GM21367 (cell line): ENCODE measurements at regions not wholly inside any gene's neighbourhood (a gene's known extent, or its start where the extent isn't known, plus 50 kb on each side); places are given as distances from the start of the nearest gene placed in this dataset.

ENCODE experiments used
- ATAC-seq: cut with Tn5 transposase; IDR thresholded peaks from one replicate; pipeline ENCODE4 v1.9.1; 2021; ENCODE audit not compliant: unreplicated experiment

DNA sequence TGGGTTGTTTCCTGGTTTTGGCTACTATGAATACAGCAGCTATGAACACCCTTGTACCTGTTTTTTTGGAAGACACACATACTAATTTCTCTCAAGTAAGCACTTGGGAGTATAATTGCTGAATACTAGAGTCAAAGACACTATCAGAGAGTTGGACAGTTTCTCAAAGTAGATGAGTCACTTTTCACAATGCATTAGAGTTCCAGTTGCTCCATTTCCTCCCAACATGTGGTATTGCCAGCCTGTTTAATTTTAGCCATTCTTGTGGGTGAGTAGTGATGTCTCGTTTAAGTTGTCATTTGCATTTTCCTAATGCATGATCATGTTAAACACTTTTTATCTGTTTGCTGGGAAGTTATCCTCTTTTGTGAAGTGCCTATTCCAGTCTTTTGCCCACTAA lies 81.6 kb upstream of the GDNF start:
- no peak for ATAC-seq

DNA sequence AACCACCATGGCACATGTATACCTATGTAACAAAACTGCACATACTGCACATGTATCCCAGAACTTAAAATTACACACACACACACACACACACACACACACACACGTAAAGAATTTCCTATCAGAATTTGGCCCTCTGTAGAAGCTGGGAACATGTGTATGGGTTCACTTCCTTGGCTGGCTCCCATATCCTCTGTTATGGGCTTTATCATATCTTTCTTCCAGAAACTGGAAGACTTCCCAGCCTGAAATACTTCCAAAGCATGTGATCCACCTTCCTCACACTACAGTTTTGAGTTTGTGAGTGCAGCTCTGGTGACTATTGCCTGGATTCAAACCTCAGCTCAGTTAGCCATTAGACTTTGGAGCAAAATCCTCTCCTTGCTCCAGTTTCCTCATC lies 78.6 kb upstream of the GDNF start:
- ATAC-seq: no peak

DNA sequence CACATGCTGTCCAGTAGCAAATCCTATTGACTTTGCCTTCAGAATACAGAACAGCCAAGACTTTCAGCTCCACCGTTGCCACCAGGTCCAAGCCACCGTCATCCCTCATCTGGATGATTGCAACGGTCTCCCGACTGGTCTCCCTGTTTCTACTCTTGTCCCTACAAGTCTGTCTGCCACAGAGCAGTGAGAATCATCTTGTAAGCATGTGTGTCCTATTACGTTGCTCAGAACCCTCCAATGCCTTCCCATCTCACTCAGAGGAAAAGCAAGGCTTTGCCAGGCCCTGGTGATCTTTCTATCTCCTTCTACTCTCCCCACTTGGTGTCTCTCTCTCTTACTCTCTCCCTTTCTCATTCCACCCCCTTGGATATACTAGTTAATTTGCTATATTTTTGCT lies 76.7 kb upstream of the GDNF start:
- no peak for ATAC-seq

- peak; percentile 81 for ATAC-seq
These were observed 75.4 kb upstream of the GDNF start for GRCh38 chr5:37915097-37915736.

- peak; percentile 83 for ATAC-seq
These were observed 69.9 kb upstream of the GDNF start for GRCh38 chr5:37909610-37910266.

DNA sequence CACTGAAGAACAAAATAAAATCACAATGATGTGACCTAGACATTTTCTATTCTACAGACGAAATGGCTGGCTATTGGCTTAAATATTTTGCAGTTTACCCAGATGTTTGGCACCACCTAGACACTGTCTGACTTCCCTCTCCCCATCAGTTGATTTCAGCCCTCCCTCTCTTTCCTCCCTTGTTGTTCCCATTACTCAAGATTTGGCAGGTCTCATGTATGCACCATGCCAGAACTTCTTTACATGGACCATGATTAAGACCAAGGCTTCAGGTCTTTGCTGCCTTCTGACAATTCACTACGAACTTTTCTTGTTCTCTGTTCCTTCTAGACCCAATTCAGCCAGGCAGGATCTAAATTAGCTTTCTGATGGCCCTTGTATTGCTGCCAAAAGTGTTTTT lies 66.6 kb upstream of the GDNF start:
- no peak for ATAC-seq

GRCh38 chr5:37905230-37905629 lies 65.4 kb upstream of the GDNF start:
- no peak for ATAC-seq

DNA sequence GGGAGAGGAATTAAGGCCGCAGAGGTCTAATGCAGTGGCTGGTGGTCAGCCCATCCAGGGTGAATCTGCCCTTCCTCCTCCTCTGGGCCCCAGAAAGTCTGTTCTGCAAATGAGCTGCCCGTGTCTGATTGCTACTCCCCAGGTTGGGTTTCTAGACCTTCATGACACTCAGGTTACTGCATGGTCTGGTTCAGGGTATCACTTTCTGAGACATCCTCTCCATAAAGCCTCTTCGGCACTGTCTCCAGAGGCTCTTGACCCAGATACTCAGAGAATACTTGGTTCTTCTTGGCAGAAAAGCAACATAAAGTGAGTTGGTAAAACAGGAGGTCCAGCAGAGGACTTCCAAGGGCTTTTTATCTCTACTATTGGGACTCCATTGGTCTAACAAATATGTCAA lies 62.5 kb upstream of the GDNF start:
- ATAC-seq: no peak

DNA sequence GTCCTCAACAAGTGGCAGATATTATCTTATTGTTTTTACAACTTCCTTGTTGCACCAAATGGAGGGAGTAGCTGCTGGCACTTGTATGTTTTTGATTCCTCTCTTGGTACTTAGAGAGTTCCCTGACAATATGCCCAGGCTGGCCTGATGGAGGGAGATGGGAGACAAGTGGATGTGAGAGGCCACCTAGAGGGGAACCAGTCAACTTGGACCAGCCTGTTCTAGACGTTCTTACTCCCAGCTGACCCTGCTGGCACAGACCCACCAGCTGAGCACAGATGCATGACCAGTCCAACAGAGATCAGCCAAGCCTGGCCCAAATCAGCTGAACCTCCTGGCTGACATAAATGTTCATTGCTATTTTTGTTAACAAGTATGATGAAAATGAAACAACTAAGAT lies 60.9 kb upstream of the GDNF start:
- no peak for ATAC-seq

DNA sequence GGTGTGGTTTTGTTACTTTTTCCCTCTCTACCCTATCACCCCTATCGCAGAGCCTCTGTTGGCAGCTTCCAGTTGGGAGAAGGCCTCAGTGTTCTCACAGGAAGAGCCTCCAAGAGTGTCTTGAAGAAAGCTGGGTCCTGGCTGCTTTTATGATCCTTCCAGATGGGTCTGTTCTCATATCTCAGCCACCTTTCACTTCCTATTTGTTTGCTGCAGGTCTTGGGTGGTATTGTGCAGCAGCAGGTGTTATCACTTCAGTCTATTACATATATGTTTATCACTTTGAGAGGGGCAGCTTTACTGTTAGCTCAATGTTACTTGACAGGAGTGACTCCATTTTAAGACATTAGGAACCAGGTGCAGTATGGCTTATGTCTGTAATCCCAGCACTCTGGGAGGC lies 59.2 kb upstream of the GDNF start:
- no peak for ATAC-seq

- no peak for ATAC-seq
These were observed 56.3 kb upstream of the GDNF start for GRCh38 chr5:37896159-37896558.

DNA sequence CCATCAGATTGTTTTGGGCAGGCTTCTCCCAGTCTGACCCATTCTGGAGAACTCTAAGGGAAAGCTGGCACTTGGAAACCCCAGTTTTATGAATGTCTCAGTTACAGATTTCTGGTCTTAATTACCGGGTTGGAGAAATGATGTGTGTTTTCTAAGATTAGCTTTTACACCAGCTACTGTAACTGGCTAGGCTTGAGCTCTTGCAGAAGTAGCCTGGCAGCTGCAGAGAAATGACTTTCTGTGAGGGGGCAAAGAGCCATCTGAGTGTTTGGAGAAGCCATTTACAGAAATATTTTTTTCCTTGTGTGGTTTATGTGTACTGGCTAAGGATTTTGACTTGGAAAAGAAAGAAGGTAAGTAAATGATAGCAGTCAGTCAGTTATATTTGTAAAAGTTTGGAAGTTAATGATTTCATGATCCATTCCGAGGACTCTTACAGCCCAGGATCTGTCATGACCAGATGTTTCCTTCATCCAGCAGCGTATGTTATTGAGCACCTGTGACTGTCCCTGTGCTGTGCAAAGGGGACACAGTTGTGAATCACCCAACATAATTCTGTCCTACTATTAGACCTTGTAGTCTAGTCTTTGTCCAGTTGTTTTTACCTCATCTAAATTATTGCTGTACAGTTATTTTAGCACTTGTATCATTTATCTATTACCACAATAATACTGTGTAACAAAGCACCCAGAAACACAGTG lies 53.7 kb upstream of the GDNF start:
- no peak for ATAC-seq

- no peak for ATAC-seq
These were observed 52.7 kb upstream of the GDNF start for GRCh38 chr5:37892586-37892985.

- no peak for ATAC-seq
These were observed 52.0 kb upstream of the GDNF start for GRCh38 chr5:37891832-37892231.

- no peak for ATAC-seq
These were observed 49.9 kb upstream of the GDNF start for GRCh38 chr5:37889612-37890317.
